GM23338 (cell line): ENCODE measurements at regions not wholly inside any gene's neighbourhood (a gene's known extent, or its start where the extent isn't known, plus 50 kb on each side); places are given as distances from the start of the nearest gene placed in this dataset.

ENCODE experiments used
- CREB1 ChIP-seq: fragments of 250-450 bp; sonication (Bioruptor Pico); IDR thresholded peaks from 2 replicates; pipeline ENCODE4 v1.5.0; 2020; ENCODE audit warnings: low read depth, mild to moderate bottlenecking, moderate library complexity
- CTCF ChIP-seq, 2 experiments: fragments of 200-600 bp in 1 of 2; sonication (generic) in 1 of 2; conservative IDR thresholded peaks; 2 replicates each; pipeline versions ENCODE4 v1.5.1 to v1.6.1; 2016 to 2017; ENCODE audit warnings: antibody characterized with exemption in 2 of 2, low read depth in 2 of 2, mild to moderate bottlenecking in 2 of 2, moderate library complexity in 1 of 2
- ETS1 ChIP-seq: IDR thresholded peaks from 2 replicates; pipeline ENCODE4 v1.6.1; 2016; ENCODE audit warnings: antibody characterized with exemption
- EZH2 ChIP-seq: fragments of 200-600 bp; sonication (generic); IDR thresholded peaks from one replicate; pipeline ENCODE4 v1.8.0; 2017; ENCODE audit warnings: antibody characterized with exemption, mild to moderate bottlenecking, low read depth; ENCODE audit not compliant: unreplicated experiment
- EZH2phosphoT487 ChIP-seq: fragments of 200-600 bp; sonication (generic); IDR thresholded peaks from one replicate; pipeline ENCODE4 v1.8.1; 2018; ENCODE audit warnings: antibody characterized with exemption; ENCODE audit not compliant: unreplicated experiment
- POLR2AphosphoS5 ChIP-seq: IDR thresholded peaks from 2 replicates; pipeline ENCODE4 v1.6.1; 2016; ENCODE audit warnings: antibody characterized with exemption, low read depth
- REST ChIP-seq: IDR thresholded peaks from one replicate; pipeline ENCODE4 v1.6.1; 2018; ENCODE audit warnings: antibody characterized with exemption; ENCODE audit not compliant: unreplicated experiment

GRCh38 chr7:33666531-33666930, 238.8 kb upstream of the BMPER start:
- TF ChIP-seq CTCF (conservative IDR thresholded peaks at IDR 0.05; ENCODE audit: low read depth in 2 of 2) (no peak), EZH2 (no peak), REST (no peak), EZH2phosphoT487 (no peak), POLR2AphosphoS5 (no peak), ETS1 (no peak), CREB1 (CRISPR knock-in tag) (no peak)
